Posterior cingulate gyrus (tissue), 11 donors: ENCODE measurements at regions not wholly inside any gene's neighbourhood (a gene's known extent, or its start where the extent isn't known, plus 50 kb on each side); places are given as distances from the start of the nearest gene placed in this dataset.

Experiments
- DNase-seq, 10 donors: peaks; one replicate each; pipeline versions ENCODE4 v3.0.0 to v3.0.0-alpha.2; 2020 to 2021; ENCODE audit warnings: mixed read lengths in 3 of 10
- intact Hi-C: fragments of 100-400 bp; cut with DNase I; formaldehyde crosslinking; loops from one replicate; pipeline ENCODE4 v1.15.1; 2023

DNA sequence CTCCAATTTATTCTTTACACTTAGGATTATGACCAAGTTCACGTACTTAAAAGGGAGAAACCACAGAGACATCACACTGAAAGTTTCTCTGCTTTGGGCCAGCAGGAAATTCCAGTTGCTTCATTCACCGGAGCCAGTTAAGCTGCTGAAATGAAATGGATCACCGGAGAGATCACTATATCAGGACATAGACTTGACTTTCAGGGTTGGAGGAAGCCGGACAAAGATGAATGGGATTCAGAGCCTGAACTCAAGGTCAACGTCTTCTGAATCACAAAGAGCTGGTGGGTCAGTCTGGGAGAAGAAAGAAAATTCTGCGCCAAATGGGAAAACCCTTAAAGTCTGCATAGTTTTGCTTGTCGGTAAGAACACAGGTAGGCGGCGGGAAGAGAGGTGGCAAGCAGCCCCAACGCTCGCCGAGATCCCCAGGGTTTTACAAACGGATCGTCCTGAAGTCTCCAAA, 81.9 kb upstream of the CCDC28A start:
- no peak for DNase-seq
- intact Hi-C loops, result loop anchor here (5.0 kb wide), 1 partner anchor 76 kb away; no protein-coding TSS in a partner anchor

DNA sequence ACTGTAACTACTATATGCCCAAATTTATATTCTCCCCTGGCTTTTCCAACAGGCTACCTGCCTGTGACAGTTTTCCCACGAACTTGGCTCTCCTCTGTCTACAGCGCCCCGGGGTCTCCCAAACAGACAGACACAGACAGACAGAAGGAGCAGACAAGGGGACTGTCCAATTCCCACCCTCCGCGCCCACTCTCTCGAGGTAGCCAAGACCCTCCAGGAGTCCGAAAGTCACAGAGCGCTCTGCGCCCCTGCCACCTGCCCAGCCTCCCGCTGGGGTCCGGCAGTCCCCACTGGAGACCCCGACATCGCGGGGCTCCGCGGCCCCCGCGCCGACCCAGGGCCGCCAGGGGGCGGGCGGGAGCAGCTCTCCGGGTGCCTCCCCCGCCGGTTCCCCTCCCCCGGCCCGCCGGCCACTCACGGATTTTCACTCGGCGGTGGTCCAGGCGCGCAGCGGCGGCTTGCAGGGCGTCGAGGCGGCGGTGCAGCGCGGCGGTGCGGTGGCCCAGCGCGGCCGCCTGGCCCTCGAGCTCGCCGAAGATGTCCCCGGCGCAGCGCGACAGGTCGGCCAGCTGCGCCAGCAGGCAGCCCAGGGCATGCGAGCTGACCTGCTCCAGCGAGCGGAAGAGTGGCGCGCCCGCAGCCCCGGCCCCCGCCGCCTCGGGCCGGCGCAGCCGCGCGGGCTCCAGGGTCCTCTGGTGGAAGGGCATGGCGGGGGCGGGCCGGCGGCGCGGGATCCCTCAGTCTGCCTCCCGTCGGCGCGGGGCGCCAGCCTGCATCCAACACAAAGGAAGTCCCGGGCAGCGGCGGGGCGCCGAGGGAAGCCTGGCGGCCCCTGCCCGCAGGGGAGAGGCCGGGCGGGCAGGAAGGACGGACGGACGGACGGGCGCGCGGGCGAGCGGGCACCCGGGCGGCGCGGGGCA, 81.3 kb upstream of the CCDC28A start:
- intact Hi-C loops, result loop anchor here (5.0 kb wide), 1 partner anchor 75 kb away; no protein-coding TSS in a partner anchor
- peak in 9 of 10 donors; percentile 30 to 90 (median 51) for DNase-seq

DNA sequence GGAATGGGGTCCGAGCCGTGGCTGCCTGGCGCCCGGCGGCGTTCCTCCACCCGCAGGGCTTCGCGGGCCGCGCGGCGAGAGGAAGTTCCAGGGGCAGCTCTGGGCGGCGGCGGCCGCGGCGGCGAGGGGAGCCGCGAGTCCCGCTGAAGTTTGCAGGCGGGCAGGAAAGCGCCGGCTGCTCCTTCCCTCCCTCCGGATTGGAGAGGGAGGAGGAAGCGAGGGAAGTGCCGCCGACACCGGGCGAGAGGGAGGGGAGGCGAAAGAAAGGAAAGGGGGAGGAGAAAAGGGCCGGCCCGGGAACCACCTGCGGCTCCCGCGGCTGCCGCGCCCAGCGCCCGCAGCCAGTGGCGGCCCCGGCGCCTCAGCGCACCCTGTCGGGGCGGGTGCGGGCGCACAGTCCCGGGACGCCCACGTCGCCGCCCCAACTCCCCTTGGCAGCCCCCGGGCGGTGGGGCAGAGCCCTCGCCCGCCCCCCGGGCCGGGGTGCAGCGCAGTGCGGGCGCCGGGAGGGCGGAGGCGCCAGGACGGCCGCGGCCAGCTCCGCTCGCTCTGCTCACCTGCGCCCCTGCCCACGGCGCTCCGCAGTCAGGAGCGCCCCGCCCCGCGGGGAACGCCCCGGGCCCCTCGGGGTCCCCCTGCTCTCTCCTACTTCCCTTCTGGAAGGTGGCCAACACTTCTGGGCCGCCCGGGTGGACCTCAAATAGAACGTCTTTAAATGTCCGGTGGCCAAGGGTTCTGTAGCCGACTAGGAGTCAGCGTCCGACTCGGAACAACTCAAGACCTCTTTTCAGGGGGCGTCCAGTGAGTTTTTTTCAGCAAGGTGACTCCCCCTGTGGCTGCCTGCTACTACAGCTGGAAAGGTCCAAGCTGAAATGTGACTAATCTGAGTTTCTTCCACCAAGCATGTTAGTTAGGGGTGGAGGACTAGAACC, 80.3 kb upstream of the CCDC28A start:
- intact Hi-C loops, result loop anchor here (5.0 kb wide), 1 partner anchor 74 kb away; no protein-coding TSS in a partner anchor
- DNase-seq, result peak in 5 of 10 donors; percentile 8 to 86 (median 27)

DNA sequence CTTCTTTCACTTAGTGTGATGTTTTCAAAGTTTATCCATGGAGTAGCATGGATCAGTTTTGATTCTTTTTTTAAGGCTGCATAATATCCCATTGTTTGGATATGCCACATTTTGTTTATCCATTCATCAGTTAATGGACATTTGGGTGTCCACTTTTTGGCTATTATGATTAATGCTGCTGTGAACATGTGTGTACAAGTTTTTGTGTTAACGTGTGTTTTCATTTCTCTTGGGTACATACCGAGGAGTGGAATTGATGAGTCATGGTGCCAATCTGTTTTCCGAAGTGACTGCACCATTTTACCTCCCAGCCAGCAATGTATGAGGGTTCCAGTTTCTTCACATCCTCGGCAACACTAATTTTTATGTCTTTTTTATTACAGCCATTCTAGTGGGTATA, 78.4 kb upstream of the CCDC28A start:
- intact Hi-C loops, result no loop called here
- DNase-seq, result no peak

DNA sequence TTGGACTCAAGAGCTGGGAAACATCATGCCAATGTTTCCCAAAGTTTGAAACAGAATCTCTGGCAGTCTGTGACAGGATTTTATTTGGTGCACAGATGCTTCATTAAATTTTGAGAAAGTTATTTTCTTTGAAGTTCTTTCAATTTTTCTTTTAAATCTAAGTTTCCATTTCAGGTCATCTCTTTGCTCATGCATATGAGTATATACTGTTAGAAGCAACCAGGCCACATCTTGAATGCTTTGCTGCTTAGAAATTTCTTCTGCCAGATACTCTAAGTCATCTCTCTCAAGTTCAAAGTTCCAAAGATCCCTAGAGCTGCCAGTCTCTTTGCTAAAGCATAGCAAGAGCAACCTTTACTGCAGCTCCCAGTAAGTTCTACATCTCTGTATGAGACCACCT, 59.1 kb upstream of the CCDC28A start:
- DNase-seq, result no peak
- intact Hi-C loops, result no loop called here

- DNase-seq, result no peak
- intact Hi-C loops, result no loop called here
Observed at GRCh38 chr6:138716013-138716412, 57.6 kb upstream of the CCDC28A start.

GRCh38 chr6:138716971-138717665, 56.5 kb upstream of the CCDC28A start:
- intact Hi-C loops, result no loop called here
- DNase-seq, result no peak

DNA sequence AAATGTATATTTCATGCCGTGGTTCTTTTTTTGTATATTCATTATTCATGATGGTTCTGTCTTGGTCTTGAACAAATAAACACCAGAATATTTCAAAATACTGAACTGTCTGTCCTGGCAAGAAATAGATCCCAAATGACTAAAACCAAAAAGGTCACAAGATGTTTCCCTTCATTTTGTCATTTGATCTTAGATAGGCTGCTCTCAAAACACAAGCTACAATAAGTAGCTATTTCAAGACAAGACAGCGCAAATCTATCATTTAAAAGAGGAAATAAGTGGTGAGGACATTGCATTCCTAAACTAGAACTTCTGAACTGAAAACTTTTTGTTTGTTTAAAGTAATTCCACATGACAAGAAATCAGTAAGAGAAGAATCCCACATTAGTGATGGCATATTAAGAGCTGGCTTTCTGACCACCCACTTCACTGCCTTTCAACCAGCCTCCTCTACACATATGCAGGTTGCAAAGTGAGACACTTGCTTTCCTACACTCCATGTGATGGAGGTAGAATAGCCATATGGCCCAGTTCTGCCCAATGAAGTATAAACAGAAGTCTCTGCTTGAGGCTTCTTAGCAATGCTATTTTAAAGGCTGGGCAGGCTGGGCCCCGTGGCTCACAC, 54.4 kb upstream of the CCDC28A start:
- intact Hi-C loops, result no loop called here

GRCh38 chr6:138719744-138720143, 53.8 kb upstream of the CCDC28A start:
- no peak for DNase-seq
- intact Hi-C loops, result no loop called here

More for the DNA sequence above, 54.4 kb upstream of the CCDC28A start:
- no peak for DNase-seq

GRCh38 chr6:138722425-138723371, 50.9 kb upstream of the CCDC28A start:
- intact Hi-C loops, result no loop called here
- DNase-seq, result no peak
